ENCODE measurements at regions not wholly inside any gene's neighbourhood (a gene's known extent, or its start where the extent isn't known, plus 50 kb on each side); places are given as distances from the start of the nearest gene placed in this dataset.
A peak's percentile ranks its signal among the peaks of the same experiment; 100 is the strongest.
"Not testable (repeated sequence)": the region's sequence is repeated elsewhere in the genome, so short reads cannot be mapped to it uniquely, and the experiment has no call there.

GRCh38 chr5:155529362-155529761, 515.8 kb downstream of the KIF4B start:
- DNase-seq, result no peak

- DNase-seq, result no peak
Observed at GRCh38 chr5:155530046-155530445, 516.5 kb downstream of the KIF4B start.

GRCh38 chr5:155532621-155533311, 519.2 kb downstream of the KIF4B start:
- no peak for DNase-seq

GRCh38 chr5:155540000-155540595, 526.5 kb downstream of the KIF4B start:
- DNase-seq, result no peak

GRCh38 chr5:155546075-155546474, 532.5 kb downstream of the KIF4B start:
- no peak for DNase-seq

- DNase-seq, result no peak
Observed at GRCh38 chr5:155554500-155554899, 540.9 kb downstream of the KIF4B start.

GRCh38 chr5:155556222-155556621, 542.7 kb downstream of the KIF4B start:
- DNase-seq, result no peak

- no peak for DNase-seq
Observed at GRCh38 chr5:155556700-155557099, 543.1 kb downstream of the KIF4B start.

GRCh38 chr5:155562158-155562557, 548.6 kb downstream of the KIF4B start:
- DNase-seq, result no peak

GRCh38 chr5:155564541-155564940, 551.0 kb downstream of the KIF4B start:
- no peak for DNase-seq

GRCh38 chr5:155575861-155576260, 562.3 kb downstream of the KIF4B start:
- DNase-seq, result no peak

- DNase-seq, result not testable (repeated sequence)
Observed at GRCh38 chr5:155586808-155587207, 573.3 kb downstream of the KIF4B start.

GRCh38 chr5:155587458-155587857, 573.9 kb downstream of the KIF4B start:
- no peak for DNase-seq

- no peak for DNase-seq
Observed at GRCh38 chr5:155591273-155591672, 577.7 kb downstream of the KIF4B start.

GRCh38 chr5:155594270-155594669, 580.7 kb downstream of the KIF4B start:
- no peak for DNase-seq

- DNase-seq, result no peak
Observed at GRCh38 chr5:155595791-155596190, 582.2 kb downstream of the KIF4B start.

GRCh38 chr5:155598552-155598951, 585.0 kb downstream of the KIF4B start:
- DNase-seq, result no peak

GRCh38 chr5:155605920-155606319, 592.4 kb downstream of the KIF4B start:
- no peak for DNase-seq

GRCh38 chr5:155616779-155617392, 603.3 kb downstream of the KIF4B start:
- DNase-seq, result peak; percentile 55 to 62

GRCh38 chr5:155619688-155620087, 606.1 kb downstream of the KIF4B start:
- no peak for DNase-seq

- DNase-seq, result no peak
Observed at GRCh38 chr5:155620821-155621410, 607.4 kb downstream of the KIF4B start.

- no peak for DNase-seq
Observed at GRCh38 chr5:155624597-155625241, 611.2 kb downstream of the KIF4B start.

GRCh38 chr5:155625315-155625714, 611.8 kb downstream of the KIF4B start:
- DNase-seq, result no peak
